Suprapubic skin (tissue), 4 donors: ENCODE measurements at regions not wholly inside any gene's neighbourhood (a gene's known extent, or its start where the extent isn't known, plus 50 kb on each side); places are given as distances from the start of the nearest gene placed in this dataset.
"Not testable (repeated sequence)": the region's sequence is repeated elsewhere in the genome, so short reads cannot be mapped to it uniquely, and the experiment has no call there.

ENCODE experiments used
- DNase-seq, 2 donors: peaks; one replicate each; pipeline ENCODE4 v3.0.0-alpha.2; 2019; ENCODE audit warnings: low spot score in 2 of 2
- H3K27ac ChIP-seq: fragments of 200-600 bp; sonication (generic); one replicate; pipeline ENCODE4 v1.5.1; 2019
- H3K27me3 ChIP-seq: fragments of 200-600 bp; sonication (generic); one replicate; pipeline ENCODE4 v1.5.1; 2019
- H3K36me3 ChIP-seq: fragments of 200-600 bp; sonication (generic); one replicate; pipeline ENCODE4 v1.5.1; 2019
- H3K4me1 ChIP-seq: fragments of 200-600 bp; sonication (generic); one replicate; pipeline ENCODE4 v1.5.1; 2019
- H3K4me3 ChIP-seq: fragments of 200-600 bp; sonication (generic); one replicate; pipeline ENCODE4 v1.5.1; 2019; ENCODE audit warnings: mild to moderate bottlenecking
- H3K9me3 ChIP-seq: fragments of 200-600 bp; sonication (generic); one replicate; pipeline ENCODE4 v1.5.1; 2019
- EP300 ChIP-seq: sonication (generic); formaldehyde crosslinking; IDR thresholded peaks from one replicate; pipeline ENCODE4 v1.6.1; 2017; ENCODE audit warnings: antibody characterized with exemption
- POLR2A ChIP-seq, 2 donors: fragments of 450-650 bp; IDR thresholded peaks; one replicate each; pipeline ENCODE4 v1.6.1; 2017; ENCODE audit warnings: antibody characterized with exemption in 2 of 2, mild to moderate bottlenecking in 2 of 2, moderate library complexity in 2 of 2
- POLR2AphosphoS5 ChIP-seq, 3 donors: sonication (generic); formaldehyde crosslinking; IDR thresholded peaks; one replicate each; pipeline ENCODE4 v1.6.1; 2017; ENCODE audit warnings: antibody characterized with exemption in 3 of 3
- WGBS: methylation state at CpG from one replicate; pipeline ENCODE4 v1.1.5; 2018; 5-methylcytosine and 5-hydroxymethylcytosine counted together
- TF ChIP-seq, protein P1 (sequence below), 2 donors: fragments of 200-600 bp in 1 of 2; fragments of 450-650 bp in 1 of 2; sonication (generic) in 1 of 2; IDR thresholded peaks; one replicate each; pipeline ENCODE4 v1.5.1; 2016 to 2019; ENCODE audit warnings: antibody characterized with exemption in 2 of 2, mild to moderate bottlenecking in 1 of 2, moderate library complexity in 1 of 2

DNA sequence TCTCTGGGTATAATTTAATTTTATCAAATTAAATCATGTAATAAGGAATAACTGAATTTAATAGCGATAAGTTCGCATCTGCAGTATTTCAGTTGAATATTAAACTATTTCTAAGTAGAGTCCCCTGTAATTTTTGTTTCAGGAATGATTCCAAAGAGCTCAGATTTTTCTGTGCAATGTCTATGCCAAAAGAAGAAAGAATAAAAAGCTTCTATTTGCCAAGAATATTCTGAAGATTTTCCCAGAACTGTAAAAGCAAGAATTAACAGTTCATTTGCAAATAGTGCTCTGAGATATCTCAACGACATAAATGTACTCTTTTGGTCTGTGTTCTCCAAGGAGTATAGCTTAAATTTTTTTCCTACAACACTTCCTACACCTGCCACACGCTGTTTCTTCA lies 1242.8 kb upstream of the DIAPH2 start:
- 37% methylated on average over 4 of the region's 4 CpGs for WGBS
- Histone ChIP-seq H3K4me3 (no peak overlapping the region), H3K27ac (no peak overlapping the region), H3K36me3 (no peaks in the 10 kb centered on the region), H3K27me3 (no peaks in the 10 kb centered on the region), H3K4me1 (no peaks in the 10 kb centered on the region), H3K9me3 (no peaks in the 10 kb centered on the region)
- TF ChIP-seq POLR2A (IDR thresholded peaks at IDR 0.05) = no peak
- TF ChIP-seq EP300 = no peak
- TF ChIP-seq, protein P1, sequence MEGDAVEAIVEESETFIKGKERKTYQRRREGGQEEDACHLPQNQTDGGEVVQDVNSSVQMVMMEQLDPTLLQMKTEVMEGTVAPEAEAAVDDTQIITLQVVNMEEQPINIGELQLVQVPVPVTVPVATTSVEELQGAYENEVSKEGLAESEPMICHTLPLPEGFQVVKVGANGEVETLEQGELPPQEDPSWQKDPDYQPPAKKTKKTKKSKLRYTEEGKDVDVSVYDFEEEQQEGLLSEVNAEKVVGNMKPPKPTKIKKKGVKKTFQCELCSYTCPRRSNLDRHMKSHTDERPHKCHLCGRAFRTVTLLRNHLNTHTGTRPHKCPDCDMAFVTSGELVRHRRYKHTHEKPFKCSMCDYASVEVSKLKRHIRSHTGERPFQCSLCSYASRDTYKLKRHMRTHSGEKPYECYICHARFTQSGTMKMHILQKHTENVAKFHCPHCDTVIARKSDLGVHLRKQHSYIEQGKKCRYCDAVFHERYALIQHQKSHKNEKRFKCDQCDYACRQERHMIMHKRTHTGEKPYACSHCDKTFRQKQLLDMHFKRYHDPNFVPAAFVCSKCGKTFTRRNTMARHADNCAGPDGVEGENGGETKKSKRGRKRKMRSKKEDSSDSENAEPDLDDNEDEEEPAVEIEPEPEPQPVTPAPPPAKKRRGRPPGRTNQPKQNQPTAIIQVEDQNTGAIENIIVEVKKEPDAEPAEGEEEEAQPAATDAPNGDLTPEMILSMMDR (IDR thresholded peaks at IDR 0.05) = no peak
- TF ChIP-seq POLR2AphosphoS5 (IDR thresholded peaks at IDR 0.05) = no peak
- no peak for DNase-seq

DNA sequence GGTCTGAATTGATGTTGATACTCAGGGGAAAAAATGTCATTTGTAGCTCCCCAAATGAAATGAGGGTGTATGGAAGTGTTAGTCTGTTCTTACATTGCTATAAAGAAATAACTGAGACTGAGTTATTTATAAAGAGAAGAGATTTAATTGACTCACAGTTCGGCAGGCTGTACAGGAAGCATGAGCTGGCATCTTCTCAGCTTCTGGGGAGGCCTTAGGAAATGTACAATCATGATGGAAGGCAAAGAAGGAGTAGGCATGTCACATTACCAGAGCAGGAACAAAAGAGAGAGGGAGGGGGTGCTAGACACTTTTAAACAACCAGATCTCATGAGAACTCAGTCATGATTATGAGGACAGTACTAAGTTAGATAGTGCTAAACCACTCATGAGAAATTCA lies 1199.9 kb upstream of the DIAPH2 start:
- TF ChIP-seq, protein P1 (IDR thresholded peaks at IDR 0.05) = no peak
- no peak for TF ChIP-seq EP300
- no peak for TF ChIP-seq POLR2AphosphoS5 (IDR thresholded peaks at IDR 0.05)
- no peak for TF ChIP-seq POLR2A (IDR thresholded peaks at IDR 0.05)
- H3K27me3 ChIP-seq = no peaks in the 10 kb centered on the region

DNA sequence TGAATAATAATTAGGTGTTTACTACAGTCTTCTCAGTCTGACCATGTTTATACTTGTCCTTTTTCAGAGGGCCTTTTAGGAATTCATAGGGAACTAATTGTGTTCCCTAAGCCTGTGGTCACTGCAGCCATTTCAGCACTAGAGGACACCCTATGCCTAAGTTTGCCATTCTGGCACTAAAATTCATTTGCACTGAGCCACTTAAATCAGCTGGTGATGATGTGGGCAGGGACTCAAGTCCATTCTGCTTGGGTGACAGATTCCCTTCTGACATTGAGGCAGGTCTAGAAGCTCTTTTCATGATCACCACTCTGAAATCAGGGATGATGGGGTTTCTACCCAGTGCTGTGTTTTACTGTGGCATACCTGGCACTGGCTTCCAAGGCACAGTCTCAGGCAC lies 1178.9 kb upstream of the DIAPH2 start:
- no peak for DNase-seq
- no peaks in the 10 kb centered on the region for H3K27me3 ChIP-seq
- no peaks in the 10 kb centered on the region for H3K4me1 ChIP-seq
- no peaks in the 10 kb centered on the region for H3K9me3 ChIP-seq
- no peak overlapping the region for H3K4me3 ChIP-seq
- no peak overlapping the region for H3K27ac ChIP-seq
- no peaks in the 10 kb centered on the region for H3K36me3 ChIP-seq
- no peak for TF ChIP-seq POLR2AphosphoS5 (IDR thresholded peaks at IDR 0.05)
- TF ChIP-seq POLR2A (IDR thresholded peaks at IDR 0.05) = no peak
- no peak for TF ChIP-seq EP300
- TF ChIP-seq, protein P1 (IDR thresholded peaks at IDR 0.05) = no peak

More for the DNA sequence above, 1199.9 kb upstream of the DIAPH2 start:
- no peak for DNase-seq
- no peak overlapping the region for H3K27ac ChIP-seq
- 76% methylated on average over 1 of the region's 1 CpG for WGBS
- H3K36me3 ChIP-seq = no peaks in the 10 kb centered on the region
- no peaks in the 10 kb centered on the region for H3K4me1 ChIP-seq
- no peak overlapping the region for H3K4me3 ChIP-seq
- H3K9me3 ChIP-seq = no peaks in the 10 kb centered on the region

DNA sequence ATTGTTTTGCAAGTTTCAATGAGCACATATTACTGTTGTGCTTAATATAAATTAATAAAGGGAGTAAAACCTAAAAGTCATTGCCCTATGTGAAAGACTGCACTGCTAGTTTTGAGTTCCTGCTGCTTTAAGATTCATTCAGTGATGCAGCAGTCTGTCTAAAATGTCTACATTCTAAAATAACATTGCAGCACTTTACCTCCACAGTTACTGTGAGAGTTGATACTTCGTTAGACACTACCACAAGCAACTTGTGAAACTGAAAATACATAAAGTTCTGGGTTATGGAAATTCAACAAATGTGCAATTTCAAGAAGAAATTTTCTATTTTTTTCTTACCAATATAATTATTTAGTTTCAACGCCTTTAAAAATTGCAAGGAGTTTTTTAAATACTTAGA lies 1175.2 kb upstream of the DIAPH2 start:
- Histone ChIP-seq H3K4me3 (no peak overlapping the region), H3K27ac (no peak overlapping the region), H3K9me3 (no peaks in the 10 kb centered on the region), H3K27me3 (no peaks in the 10 kb centered on the region), H3K36me3 (no peaks in the 10 kb centered on the region), H3K4me1 (no peaks in the 10 kb centered on the region)
- no peak for TF ChIP-seq POLR2A (IDR thresholded peaks at IDR 0.05)
- TF ChIP-seq POLR2AphosphoS5 (IDR thresholded peaks at IDR 0.05) = no peak
- TF ChIP-seq EP300 = no peak
- WGBS = 79% methylated on average over 2 of the region's 2 CpGs
- no peak for DNase-seq

DNA sequence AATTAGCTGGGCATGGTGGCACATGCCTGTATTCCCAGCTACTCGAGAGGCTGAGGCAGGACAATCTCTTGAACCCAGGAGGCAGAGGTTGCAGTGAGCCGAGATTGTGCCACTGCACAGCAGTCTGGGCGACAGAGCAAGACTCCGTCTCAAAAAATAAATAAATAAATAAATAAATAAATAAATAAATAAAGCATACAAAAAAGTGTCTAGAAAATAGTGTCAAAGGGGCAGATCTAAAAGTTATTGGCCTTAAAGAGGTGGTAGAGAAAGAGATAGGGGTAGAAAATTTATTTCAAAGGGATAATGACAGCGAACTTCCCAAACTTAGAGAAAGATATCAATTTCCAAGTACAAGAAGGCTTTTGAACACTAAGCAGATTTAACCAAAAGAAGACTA lies 1160.6 kb upstream of the DIAPH2 start:
- DNase-seq, H3K27ac ChIP-seq, H3K4me1 ChIP-seq, H3K9me3 ChIP-seq, H3K36me3 ChIP-seq, H3K4me3 ChIP-seq, H3K27me3 ChIP-seq: not testable (repeated sequence)
- WGBS = 89% methylated on average over 5 of the region's 5 CpGs

DNA sequence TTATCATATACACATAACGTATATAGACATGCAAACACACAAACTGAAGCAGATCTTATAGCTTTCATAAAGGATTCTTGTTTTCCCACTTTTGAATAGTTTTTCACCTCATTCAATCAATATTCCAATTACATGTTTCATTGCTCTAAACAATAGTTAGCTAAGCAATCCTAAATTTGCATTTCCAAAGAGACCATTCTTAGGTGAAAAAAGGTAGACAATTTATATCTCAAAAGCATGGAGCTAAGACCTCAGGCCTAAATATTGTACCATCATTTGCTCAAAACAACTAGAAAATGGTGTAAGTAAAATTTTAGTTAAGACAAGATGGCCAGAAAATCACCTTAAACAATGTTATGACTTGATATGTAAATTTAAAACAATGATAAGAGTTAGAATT lies 1148.5 kb upstream of the DIAPH2 start:
- Histone ChIP-seq H3K36me3 (no peaks in the 10 kb centered on the region), H3K4me3 (no peak overlapping the region), H3K9me3 (no peaks in the 10 kb centered on the region), H3K27ac (no peak overlapping the region), H3K4me1 (no peaks in the 10 kb centered on the region), H3K27me3 (no peaks in the 10 kb centered on the region)
- TF ChIP-seq, protein P1 (IDR thresholded peaks at IDR 0.05) = no peak
- TF ChIP-seq EP300 (no peak), POLR2A (IDR thresholded peaks at IDR 0.05) (no peak), POLR2AphosphoS5 (IDR thresholded peaks at IDR 0.05) (no peak)
- WGBS = 90% methylated on average over 1 of the region's 1 CpG
- no peak for DNase-seq
